GM06990 (cell line): ENCODE measurements at regions not wholly inside any gene's neighbourhood (a gene's known extent, or its start where the extent isn't known, plus 50 kb on each side); places are given as distances from the start of the nearest gene placed in this dataset.

Source experiments
- DNase-seq: peaks from one replicate; pipeline ENCODE4 v3.0.0-alpha.2; 2011; ENCODE audit not compliant: insufficient read length; ENCODE audit errors: extremely low read depth
- H3K27me3 ChIP-seq: replicated peaks from 2 replicates; pipeline ENCODE4 v1.6.0; 2011; ENCODE audit warnings: low read length; ENCODE audit not compliant: control insufficient read depth, insufficient read depth
- H3K36me3 ChIP-seq: 2 replicates; pipeline ENCODE4 v1.5.1; 2011; ENCODE audit warnings: low read length; ENCODE audit not compliant: control insufficient read depth, insufficient read depth
- H3K4me3 ChIP-seq: replicated peaks from 2 replicates; pipeline ENCODE4 v1.5.1; 2011; ENCODE audit warnings: low read depth, mild to moderate bottlenecking, control low read depth, low read length
- CTCF ChIP-seq: IDR thresholded peaks from 2 replicates; pipeline ENCODE4 v1.5.1; 2011; ENCODE audit warnings: low read length, control low read depth, mild to moderate bottlenecking, inconsistent platforms; ENCODE audit not compliant: insufficient read depth, poor library complexity, severe bottlenecking

GRCh38 chr4:136643416-136643815 is 888.9 kb downstream of the PCDH18 start:
- Histone ChIP-seq H3K36me3 (no peaks in the 10 kb centered on the region), H3K4me3 (no peak overlapping the region), H3K27me3 (no peaks in the 10 kb centered on the region)
- no peak for DNase-seq
- TF ChIP-seq CTCF, result no peak

- Histone ChIP-seq H3K27me3 (no peaks in the 10 kb centered on the region), H3K4me3 (no peak overlapping the region), H3K36me3 (no peaks in the 10 kb centered on the region)
- DNase-seq, result no peak
- TF ChIP-seq CTCF, result peak; percentile 36
Observed at GRCh38 chr4:136637071-136637777, 895.1 kb downstream of the PCDH18 start.

- Histone ChIP-seq H3K27me3 (no peaks in the 10 kb centered on the region), H3K4me3 (no peak overlapping the region), H3K36me3 (no peaks in the 10 kb centered on the region)
- TF ChIP-seq CTCF, result no peak
- no peak for DNase-seq
Observed at GRCh38 chr4:136636155-136636554, 896.1 kb downstream of the PCDH18 start.

GRCh38 chr4:136634121-136634520 is 898.2 kb downstream of the PCDH18 start:
- DNase-seq, result no peak

GRCh38 chr4:136599890-136600289 is 932.4 kb downstream of the PCDH18 start:
- TF ChIP-seq CTCF, result no peak
- H3K36me3 ChIP-seq, result no peaks in the 10 kb centered on the region
- DNase-seq, result no peak
- no peak overlapping the region for H3K4me3 ChIP-seq
- no peaks in the 10 kb centered on the region for H3K27me3 ChIP-seq

More at GRCh38 chr4:136634121-136634520, 898.2 kb downstream of the PCDH18 start:
- no peak for TF ChIP-seq CTCF
- Histone ChIP-seq H3K27me3 (no peaks in the 10 kb centered on the region), H3K36me3 (no peaks in the 10 kb centered on the region), H3K4me3 (no peak overlapping the region)

GRCh38 chr4:136590440-136590839 is 941.9 kb downstream of the PCDH18 start:
- H3K27me3 ChIP-seq, result no peaks in the 10 kb centered on the region
- DNase-seq, result no peak
- TF ChIP-seq CTCF, result no peak
- H3K4me3 ChIP-seq, result no peak overlapping the region
- no peaks in the 10 kb centered on the region for H3K36me3 ChIP-seq
